Mesothelial cell of epicardium (in vitro differentiated cells): ENCODE measurements at regions not wholly inside any gene's neighbourhood (a gene's known extent, or its start where the extent isn't known, plus 50 kb on each side); places are given as distances from the start of the nearest gene placed in this dataset.

ENCODE experiments used
- DNase-seq, 2 experiments: peaks; one replicate each; pipeline ENCODE4 v3.0.0; 2021; ENCODE audit warnings: low spot score in 2 of 2; ENCODE audit not compliant: unreplicated experiment in 2 of 2
- H3K27ac Mint-ChIP-seq: 2 replicates; pipeline ENCODE4 v1.8.0; 2021; ENCODE audit warnings: mixed read lengths
- H3K27me3 Mint-ChIP-seq: 2 replicates; pipeline ENCODE4 v1.8.0; 2021; ENCODE audit warnings: low read depth, mixed read lengths
- H3K36me3 Mint-ChIP-seq: 2 replicates; pipeline ENCODE4 v1.8.0; 2021; ENCODE audit warnings: mixed read lengths
- H3K4me1 Mint-ChIP-seq: 2 replicates; pipeline ENCODE4 v1.8.0; 2021; ENCODE audit warnings: mixed read lengths
- H3K4me3 Mint-ChIP-seq: 2 replicates; pipeline ENCODE4 v1.8.0; 2021; ENCODE audit warnings: mild to moderate bottlenecking, moderate library complexity, mixed read lengths
- H3K9me3 Mint-ChIP-seq: 2 replicates; pipeline ENCODE4 v1.8.0; 2021; ENCODE audit warnings: mixed read lengths
- TF ChIP-seq, protein P1 (sequence below): fragments of 200-600 bp; sonication (generic); IDR thresholded peaks from one replicate; pipeline ENCODE4 v1.5.0; 2021; ENCODE audit warnings: antibody characterized with exemption; ENCODE audit not compliant: unreplicated experiment

- H3K4me1 Mint-ChIP-seq, result no peaks in the 10 kb centered on the region
- no peak for DNase-seq
- H3K4me3 Mint-ChIP-seq, result no peak overlapping the region
- H3K36me3 Mint-ChIP-seq, result no peaks in the 10 kb centered on the region
- H3K27ac Mint-ChIP-seq, result no peak overlapping the region
- TF ChIP-seq, protein P1, sequence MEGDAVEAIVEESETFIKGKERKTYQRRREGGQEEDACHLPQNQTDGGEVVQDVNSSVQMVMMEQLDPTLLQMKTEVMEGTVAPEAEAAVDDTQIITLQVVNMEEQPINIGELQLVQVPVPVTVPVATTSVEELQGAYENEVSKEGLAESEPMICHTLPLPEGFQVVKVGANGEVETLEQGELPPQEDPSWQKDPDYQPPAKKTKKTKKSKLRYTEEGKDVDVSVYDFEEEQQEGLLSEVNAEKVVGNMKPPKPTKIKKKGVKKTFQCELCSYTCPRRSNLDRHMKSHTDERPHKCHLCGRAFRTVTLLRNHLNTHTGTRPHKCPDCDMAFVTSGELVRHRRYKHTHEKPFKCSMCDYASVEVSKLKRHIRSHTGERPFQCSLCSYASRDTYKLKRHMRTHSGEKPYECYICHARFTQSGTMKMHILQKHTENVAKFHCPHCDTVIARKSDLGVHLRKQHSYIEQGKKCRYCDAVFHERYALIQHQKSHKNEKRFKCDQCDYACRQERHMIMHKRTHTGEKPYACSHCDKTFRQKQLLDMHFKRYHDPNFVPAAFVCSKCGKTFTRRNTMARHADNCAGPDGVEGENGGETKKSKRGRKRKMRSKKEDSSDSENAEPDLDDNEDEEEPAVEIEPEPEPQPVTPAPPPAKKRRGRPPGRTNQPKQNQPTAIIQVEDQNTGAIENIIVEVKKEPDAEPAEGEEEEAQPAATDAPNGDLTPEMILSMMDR, result no peak
- peaks cover 15% of the 10 kb centered on the region for H3K27me3 Mint-ChIP-seq
- peaks cover 4% of the 10 kb centered on the region for H3K9me3 Mint-ChIP-seq
Measured at GRCh38 chr3:13172644-13173013, 99.4 kb upstream of the IQSEC1 start.

DNA sequence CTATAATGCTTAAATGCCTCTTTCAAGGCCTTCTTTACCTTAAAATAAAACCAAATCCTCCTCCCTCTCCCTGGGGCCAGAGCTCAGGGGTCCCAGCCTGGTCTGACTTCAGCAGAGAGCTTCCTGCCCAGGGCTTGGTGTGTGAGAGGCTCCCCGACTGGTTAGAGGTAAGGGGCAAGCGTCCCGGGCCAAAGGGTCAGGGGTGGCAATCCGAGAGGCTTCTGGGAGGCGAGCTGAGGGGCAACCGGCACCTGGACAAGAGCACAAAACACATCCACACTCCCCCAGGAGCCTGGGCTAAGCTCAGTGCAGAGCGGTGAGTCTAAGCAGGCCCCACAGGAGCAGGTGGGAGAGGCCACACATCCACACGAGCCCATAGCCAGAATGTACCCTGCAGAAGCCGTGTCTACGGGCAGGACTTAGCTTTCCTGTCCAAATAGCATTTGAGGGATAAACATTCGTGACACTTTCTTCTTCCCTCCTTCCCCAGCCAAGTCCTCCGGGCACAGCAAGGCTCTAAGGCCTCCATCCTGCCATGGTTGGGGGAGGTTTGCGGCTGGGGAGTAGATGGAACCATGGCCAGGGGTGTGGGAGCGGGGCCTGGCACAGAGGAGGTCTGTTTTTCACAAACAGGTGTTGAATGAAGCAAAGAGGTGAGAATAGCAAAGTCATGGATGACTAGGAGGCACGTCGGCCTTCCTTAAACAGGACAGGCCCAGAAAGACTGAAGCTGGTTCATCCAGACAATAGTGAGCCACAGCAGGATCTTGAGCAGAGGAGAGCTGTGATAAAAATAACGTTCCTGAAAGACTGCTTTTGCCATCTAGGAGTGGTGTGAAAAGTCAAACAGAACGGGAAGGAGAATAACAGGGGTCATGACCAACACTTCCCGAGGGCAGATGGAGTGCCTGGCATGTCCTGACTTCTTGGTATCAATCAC, 98.7 kb upstream of the IQSEC1 start:
- H3K27ac Mint-ChIP-seq, result no peak overlapping the region
- no peak overlapping the region for H3K4me3 Mint-ChIP-seq
- peaks cover 19% of the 10 kb centered on the region for H3K27me3 Mint-ChIP-seq
- peaks cover 4% of the 10 kb centered on the region for H3K9me3 Mint-ChIP-seq
- H3K36me3 Mint-ChIP-seq, result no peaks in the 10 kb centered on the region
- TF ChIP-seq, protein P1, result no peak
- H3K4me1 Mint-ChIP-seq, result no peaks in the 10 kb centered on the region
- no peak for DNase-seq

GRCh38 chr3:13170317-13170716, 97.1 kb upstream of the IQSEC1 start:
- peaks cover 26% of the 10 kb centered on the region for H3K27me3 Mint-ChIP-seq

GRCh38 chr3:13168391-13168790, 95.2 kb upstream of the IQSEC1 start:
- Mint-ChIP-seq H3K27ac (no peak overlapping the region), H3K9me3 (peaks cover 4% of the 10 kb centered on the region), H3K36me3 (no peaks in the 10 kb centered on the region), H3K27me3 (peaks cover 37% of the 10 kb centered on the region), H3K4me1 (no peaks in the 10 kb centered on the region), H3K4me3 (no peak overlapping the region)
- TF ChIP-seq, protein P1, result no peak
- no peak for DNase-seq

More at GRCh38 chr3:13170317-13170716, 97.1 kb upstream of the IQSEC1 start:
- Mint-ChIP-seq H3K36me3 (no peaks in the 10 kb centered on the region), H3K4me3 (no peak overlapping the region), H3K27ac (no peak overlapping the region), H3K9me3 (peaks cover 4% of the 10 kb centered on the region), H3K4me1 (no peaks in the 10 kb centered on the region)
- DNase-seq, result no peak
- TF ChIP-seq, protein P1, result no peak

DNA sequence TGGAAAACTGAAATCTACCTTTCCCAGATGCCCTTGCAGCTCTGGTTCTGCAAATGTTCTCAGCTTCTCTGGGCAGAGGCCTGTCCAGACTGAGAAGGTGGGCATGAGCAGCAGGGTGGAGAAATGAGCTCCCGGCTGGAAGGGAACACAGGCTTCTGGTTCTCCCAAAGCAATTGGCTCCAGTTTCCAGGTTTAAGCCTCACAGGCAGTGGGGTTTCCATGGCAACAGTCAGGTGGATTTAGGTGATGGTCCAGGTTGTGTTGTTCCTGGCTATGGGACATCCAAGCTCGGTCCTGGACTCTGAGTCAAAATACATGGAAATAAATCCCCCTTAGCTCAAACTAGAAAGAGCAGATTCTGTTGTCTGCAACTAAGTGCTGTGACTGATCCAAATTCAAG, 94.6 kb upstream of the IQSEC1 start:
- Mint-ChIP-seq H3K4me3 (no peak overlapping the region), H3K9me3 (peaks cover 4% of the 10 kb centered on the region), H3K27me3 (peaks cover 39% of the 10 kb centered on the region), H3K27ac (no peak overlapping the region), H3K36me3 (no peaks in the 10 kb centered on the region), H3K4me1 (no peaks in the 10 kb centered on the region)
- TF ChIP-seq, protein P1, result no peak
- no peak for DNase-seq
